ENCODE measurements at regions not wholly inside any gene's neighbourhood (a gene's known extent, or its start where the extent isn't known, plus 50 kb on each side); places are given as distances from the start of the nearest gene placed in this dataset.

DNA sequence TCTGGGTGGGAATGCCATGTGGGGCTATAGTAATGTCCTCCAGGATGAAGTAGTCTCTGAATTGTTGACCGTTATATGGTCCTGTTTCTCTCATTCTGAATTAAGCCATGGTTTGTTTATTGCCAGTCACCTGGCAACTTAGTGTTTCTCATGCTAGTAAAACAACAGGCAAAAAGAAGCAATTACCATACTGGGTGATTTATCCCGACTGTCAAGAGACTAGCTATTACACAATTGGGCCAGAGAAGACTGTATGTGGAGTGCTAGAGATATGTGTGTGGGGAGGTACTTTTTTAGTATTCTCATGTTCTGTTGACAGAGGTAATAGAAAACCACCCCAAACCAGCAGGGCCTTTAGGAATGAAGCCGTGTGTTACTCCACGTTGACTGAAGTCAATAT lies 258.2 kb downstream of the TDRD3 start:
- FAIRE-seq, result no peak
- no peak for DNase-seq (ENCODE audit: insufficient read length, low spot score)
- TF ChIP-seq, protein P1, sequence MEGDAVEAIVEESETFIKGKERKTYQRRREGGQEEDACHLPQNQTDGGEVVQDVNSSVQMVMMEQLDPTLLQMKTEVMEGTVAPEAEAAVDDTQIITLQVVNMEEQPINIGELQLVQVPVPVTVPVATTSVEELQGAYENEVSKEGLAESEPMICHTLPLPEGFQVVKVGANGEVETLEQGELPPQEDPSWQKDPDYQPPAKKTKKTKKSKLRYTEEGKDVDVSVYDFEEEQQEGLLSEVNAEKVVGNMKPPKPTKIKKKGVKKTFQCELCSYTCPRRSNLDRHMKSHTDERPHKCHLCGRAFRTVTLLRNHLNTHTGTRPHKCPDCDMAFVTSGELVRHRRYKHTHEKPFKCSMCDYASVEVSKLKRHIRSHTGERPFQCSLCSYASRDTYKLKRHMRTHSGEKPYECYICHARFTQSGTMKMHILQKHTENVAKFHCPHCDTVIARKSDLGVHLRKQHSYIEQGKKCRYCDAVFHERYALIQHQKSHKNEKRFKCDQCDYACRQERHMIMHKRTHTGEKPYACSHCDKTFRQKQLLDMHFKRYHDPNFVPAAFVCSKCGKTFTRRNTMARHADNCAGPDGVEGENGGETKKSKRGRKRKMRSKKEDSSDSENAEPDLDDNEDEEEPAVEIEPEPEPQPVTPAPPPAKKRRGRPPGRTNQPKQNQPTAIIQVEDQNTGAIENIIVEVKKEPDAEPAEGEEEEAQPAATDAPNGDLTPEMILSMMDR (IDR thresholded peaks at IDR 0.05; ENCODE audit: insufficient read depth, missing control alignments), result no peak

DNA sequence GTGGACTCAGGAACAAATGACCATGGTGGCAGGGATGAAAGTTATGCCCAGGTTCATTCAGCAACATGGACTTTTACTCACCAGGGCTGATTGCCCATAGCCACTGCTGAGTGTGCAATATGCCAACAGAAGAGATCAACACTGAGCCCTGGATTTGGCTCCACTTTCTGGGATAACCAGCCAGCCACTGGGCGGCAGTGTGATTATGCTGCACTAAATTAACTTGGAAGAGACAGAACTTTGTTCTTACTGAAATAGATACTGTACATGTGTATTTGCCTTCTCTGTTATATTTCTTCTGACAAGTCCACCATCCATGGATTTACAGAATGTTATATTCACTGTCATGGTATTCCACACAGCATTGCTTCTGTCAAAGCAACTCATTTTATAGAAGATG lies 257.4 kb downstream of the TDRD3 start:
- TF ChIP-seq, protein P1 (IDR thresholded peaks at IDR 0.05; ENCODE audit: insufficient read depth, missing control alignments), result peak; percentile 93
- FAIRE-seq (no peak), DNase-seq (ENCODE audit: insufficient read length, low spot score) (no peak)

DNA sequence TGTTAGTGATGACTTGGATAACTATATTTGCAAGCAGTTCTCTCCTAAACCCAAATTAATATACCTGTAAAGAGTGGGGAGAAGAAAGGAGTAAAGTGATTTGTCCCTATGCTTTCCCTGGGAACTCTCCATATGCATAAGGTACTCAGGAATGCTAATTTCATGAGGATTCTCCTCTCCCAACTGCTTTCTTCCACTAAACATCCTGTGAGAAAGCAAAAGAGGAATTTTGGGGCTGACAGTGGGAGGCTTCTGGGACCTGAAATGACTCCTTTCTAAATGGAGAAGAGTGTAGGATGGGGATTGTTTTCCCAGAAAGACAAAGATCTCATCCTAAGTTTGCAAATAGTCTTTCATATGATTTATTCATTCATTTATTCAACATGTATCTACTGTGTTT lies 250.5 kb downstream of the TDRD3 start:
- DNase-seq (ENCODE audit: insufficient read length, low spot score) (no peak), FAIRE-seq (no peak)
- TF ChIP-seq, protein P1 (IDR thresholded peaks at IDR 0.05; ENCODE audit: insufficient read depth, missing control alignments), result no peak

GRCh38 chr13:60646620-60647019 lies 249.6 kb downstream of the TDRD3 start:
- no peak for FAIRE-seq
- TF ChIP-seq, protein P1 (IDR thresholded peaks at IDR 0.05; ENCODE audit: insufficient read depth, missing control alignments), result no peak

DNA sequence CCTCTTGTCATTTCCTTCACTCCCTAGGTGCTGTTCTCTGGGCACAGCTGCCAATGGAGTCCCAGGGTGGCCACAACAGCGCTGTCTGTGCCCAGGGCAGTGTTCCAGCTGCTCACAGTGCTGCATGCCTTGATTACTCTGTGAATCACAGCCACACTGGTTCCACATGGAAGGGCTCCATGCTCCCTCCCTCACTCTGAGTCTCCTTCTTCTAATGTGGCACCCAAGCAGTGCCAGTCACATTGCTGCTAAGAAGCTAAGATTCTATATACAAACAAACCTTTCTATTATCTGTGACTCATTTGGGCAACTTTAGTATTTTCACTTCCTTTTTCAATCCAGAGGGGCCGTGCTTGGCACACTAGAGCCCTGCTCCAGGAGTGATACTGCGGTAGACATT lies 248.7 kb downstream of the TDRD3 start:
- TF ChIP-seq, protein P1 (IDR thresholded peaks at IDR 0.05; ENCODE audit: insufficient read depth, missing control alignments), result no peak
- FAIRE-seq (no peak), DNase-seq (ENCODE audit: insufficient read length, low spot score) (no peak)

More at GRCh38 chr13:60646620-60647019, 249.6 kb downstream of the TDRD3 start:
- DNase-seq (ENCODE audit: insufficient read length, low spot score), result no peak

GRCh38 chr13:60642552-60642951 lies 245.5 kb downstream of the TDRD3 start:
- DNase-seq (ENCODE audit: insufficient read length, low spot score) (no peak), FAIRE-seq (no peak)
- TF ChIP-seq, protein P1 (IDR thresholded peaks at IDR 0.05; ENCODE audit: insufficient read depth, missing control alignments), result no peak

- no peak for FAIRE-seq
- TF ChIP-seq, protein P1 (IDR thresholded peaks at IDR 0.05; ENCODE audit: insufficient read depth, missing control alignments), result no peak
- DNase-seq (ENCODE audit: insufficient read length, low spot score), result no peak
Measured at GRCh38 chr13:60629158-60629557, 232.1 kb downstream of the TDRD3 start.

All from D721Med (cell line).